22Rv1 (cell line): ENCODE measurements at regions not wholly inside any gene's neighbourhood (a gene's known extent, or its start where the extent isn't known, plus 50 kb on each side); places are given as distances from the start of the nearest gene placed in this dataset.

ENCODE experiments used
- ZFX ChIP-seq: fragments of 450-650 bp; IDR thresholded peaks from 2 replicates; pipeline ENCODE4 v1.6.1; 2017; ENCODE audit warnings: antibody characterized with exemption, borderline replicate concordance
- TF ChIP-seq, protein P1 (sequence below): fragments of 450-650 bp; IDR thresholded peaks from 2 replicates; pipeline ENCODE4 v1.5.1; 2017; ENCODE audit warnings: mild to moderate bottlenecking

DNA sequence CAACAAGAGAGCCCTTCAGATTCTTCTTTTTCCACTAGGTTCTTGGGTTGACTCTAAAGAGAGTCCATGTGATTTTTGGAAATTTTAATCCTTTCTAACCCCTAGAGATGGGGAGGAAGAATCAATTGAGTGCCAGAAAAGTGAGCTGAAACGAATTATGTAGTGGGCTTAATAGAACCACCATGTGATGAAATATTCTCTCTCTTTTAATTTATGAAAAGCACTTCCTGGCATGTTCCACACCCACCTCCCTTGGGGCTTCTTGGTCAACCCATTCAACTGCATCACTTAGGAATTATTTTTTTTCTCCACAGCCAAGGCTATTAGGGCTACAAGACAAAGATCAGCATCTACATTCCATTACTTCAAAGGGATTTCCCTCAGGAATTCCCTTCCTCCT, 79.6 kb downstream of the ZC3H11B start:
- TF ChIP-seq, protein P1, sequence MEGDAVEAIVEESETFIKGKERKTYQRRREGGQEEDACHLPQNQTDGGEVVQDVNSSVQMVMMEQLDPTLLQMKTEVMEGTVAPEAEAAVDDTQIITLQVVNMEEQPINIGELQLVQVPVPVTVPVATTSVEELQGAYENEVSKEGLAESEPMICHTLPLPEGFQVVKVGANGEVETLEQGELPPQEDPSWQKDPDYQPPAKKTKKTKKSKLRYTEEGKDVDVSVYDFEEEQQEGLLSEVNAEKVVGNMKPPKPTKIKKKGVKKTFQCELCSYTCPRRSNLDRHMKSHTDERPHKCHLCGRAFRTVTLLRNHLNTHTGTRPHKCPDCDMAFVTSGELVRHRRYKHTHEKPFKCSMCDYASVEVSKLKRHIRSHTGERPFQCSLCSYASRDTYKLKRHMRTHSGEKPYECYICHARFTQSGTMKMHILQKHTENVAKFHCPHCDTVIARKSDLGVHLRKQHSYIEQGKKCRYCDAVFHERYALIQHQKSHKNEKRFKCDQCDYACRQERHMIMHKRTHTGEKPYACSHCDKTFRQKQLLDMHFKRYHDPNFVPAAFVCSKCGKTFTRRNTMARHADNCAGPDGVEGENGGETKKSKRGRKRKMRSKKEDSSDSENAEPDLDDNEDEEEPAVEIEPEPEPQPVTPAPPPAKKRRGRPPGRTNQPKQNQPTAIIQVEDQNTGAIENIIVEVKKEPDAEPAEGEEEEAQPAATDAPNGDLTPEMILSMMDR: no peak
- no peak for TF ChIP-seq ZFX
